CD8-positive, alpha-beta memory T cell (primary cell): ENCODE measurements at regions not wholly inside any gene's neighbourhood (a gene's known extent, or its start where the extent isn't known, plus 50 kb on each side); places are given as distances from the start of the nearest gene placed in this dataset.

Experiments used
- CTCF ChIA-PET: fragments of 350-600 bp; sonication (Branson Sonifier 250); formaldehyde crosslinking; loops from one replicate; lab custom pipeline; 2021; ENCODE audit warnings: antibody characterized with exemption; lab: Charles Lee
- POLR2A ChIA-PET: fragments of 350-600 bp; sonication (Branson Sonifier 250); formaldehyde crosslinking; loops from one replicate; lab custom pipeline; 2021; ENCODE audit warnings: antibody characterized with exemption; lab: Charles Lee
- DNase-seq, 5 donors: peaks; one replicate each; pipeline versions ENCODE4 v3.0.0 to v3.0.0-alpha.2; 2020 to 2022; ENCODE audit warnings: mixed read lengths in 1 of 5
- H3K27ac ChIP-seq: one replicate; pipeline ENCODE4 v1.7.0; 2013; ENCODE audit warnings: low read depth, mild to moderate bottlenecking, low read length, moderate library complexity
- H3K27me3 ChIP-seq: 2 replicates; pipeline ENCODE4 v1.7.0; 2013; ENCODE audit warnings: low read length, mild to moderate bottlenecking; ENCODE audit not compliant: insufficient read depth, poor library complexity, severe bottlenecking
- H3K36me3 ChIP-seq: 2 replicates; pipeline ENCODE4 v1.7.0; 2013; ENCODE audit warnings: mild to moderate bottlenecking, low read length, moderate library complexity; ENCODE audit not compliant: insufficient read depth
- H3K4me1 ChIP-seq: 2 replicates; pipeline ENCODE4 v1.7.0; 2013; ENCODE audit warnings: mild to moderate bottlenecking, low read length, moderate library complexity; ENCODE audit not compliant: insufficient read depth
- H3K4me3 ChIP-seq: 2 replicates; pipeline ENCODE4 v1.7.0; 2013; ENCODE audit warnings: mild to moderate bottlenecking, low read length
- H3K9me3 ChIP-seq: 2 replicates; pipeline ENCODE4 v1.7.0; 2013; ENCODE audit warnings: mild to moderate bottlenecking, low read length
- H3K27ac Mint-ChIP-seq, 8 donors: one replicate each; pipeline ENCODE4 v1.8.0; 2020 to 2021; ENCODE audit warnings: mixed read lengths in 8 of 8, mild to moderate bottlenecking in 6 of 8, inconsistent platforms in 3 of 8, moderate library complexity in 3 of 8
- H3K27me3 Mint-ChIP-seq, 2 donors: one replicate each; pipeline ENCODE4 v1.8.0; 2020 to 2021; ENCODE audit warnings: mixed read lengths in 2 of 2, mild to moderate bottlenecking in 1 of 2, moderate library complexity in 1 of 2
- H3K36me3 Mint-ChIP-seq, 3 donors: one replicate each; pipeline ENCODE4 v1.8.0; 2020 to 2021; ENCODE audit warnings: mixed read lengths in 3 of 3, inconsistent platforms in 1 of 3, mild to moderate bottlenecking in 1 of 3
- H3K4me1 Mint-ChIP-seq, 3 donors: one replicate each; pipeline ENCODE4 v1.8.0; 2020 to 2021; ENCODE audit warnings: mixed read lengths in 3 of 3, inconsistent platforms in 1 of 3, mild to moderate bottlenecking in 1 of 3
- H3K4me3 Mint-ChIP-seq, 7 donors: one replicate each; pipeline ENCODE4 v1.8.0; 2020 to 2021; ENCODE audit warnings: mixed read lengths in 7 of 7, mild to moderate bottlenecking in 6 of 7, moderate library complexity in 4 of 7, inconsistent platforms in 2 of 7
- H3K9me3 Mint-ChIP-seq, 5 donors: one replicate each; pipeline ENCODE4 v1.8.0; 2020 to 2022; ENCODE audit warnings: mixed read lengths in 5 of 5, mild to moderate bottlenecking in 3 of 5, moderate library complexity in 2 of 5, inconsistent platforms in 1 of 5

DNA sequence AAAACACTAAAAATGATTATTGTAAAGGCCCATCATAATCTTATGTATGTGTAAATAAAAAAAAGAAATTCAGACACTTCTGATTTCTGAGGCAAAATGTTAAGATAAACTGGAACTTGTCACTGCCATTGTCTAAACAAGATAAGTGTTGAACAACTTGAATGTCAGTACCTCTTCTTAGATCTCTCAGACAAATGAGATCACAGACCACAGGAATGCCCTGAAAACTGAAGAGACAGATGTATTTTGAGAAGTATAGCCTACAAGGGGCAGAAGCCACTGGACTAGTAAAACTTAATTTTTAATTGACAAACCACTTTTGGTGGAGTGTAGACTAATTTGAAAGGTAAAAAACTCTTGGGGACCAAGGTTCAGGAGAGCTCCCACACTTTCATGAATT lies 375.5 kb upstream of the SLITRK5 start:
- POLR2A ChIA-PET: no interaction called here
- Histone ChIP-seq H3K27me3 (no peaks in the 10 kb centered on the region), H3K4me1 (no peaks in the 10 kb centered on the region), H3K27ac (no peak overlapping the region), H3K36me3 (no peaks in the 10 kb centered on the region), H3K9me3 (no peaks in the 10 kb centered on the region), H3K4me3 (no peak overlapping the region)
- Mint-ChIP-seq H3K4me1 (no peaks in the 10 kb centered on the region), H3K27ac (no peak overlapping the region), H3K27me3 (no peaks in the 10 kb centered on the region), H3K9me3 (peaks cover 0 to 11% (median 9%) of the 10 kb centered on the region in 5 donors), H3K4me3 (no peak overlapping the region), H3K36me3 (no peaks in the 10 kb centered on the region)
- CTCF ChIA-PET: no interaction called here
- DNase-seq: no peak

DNA sequence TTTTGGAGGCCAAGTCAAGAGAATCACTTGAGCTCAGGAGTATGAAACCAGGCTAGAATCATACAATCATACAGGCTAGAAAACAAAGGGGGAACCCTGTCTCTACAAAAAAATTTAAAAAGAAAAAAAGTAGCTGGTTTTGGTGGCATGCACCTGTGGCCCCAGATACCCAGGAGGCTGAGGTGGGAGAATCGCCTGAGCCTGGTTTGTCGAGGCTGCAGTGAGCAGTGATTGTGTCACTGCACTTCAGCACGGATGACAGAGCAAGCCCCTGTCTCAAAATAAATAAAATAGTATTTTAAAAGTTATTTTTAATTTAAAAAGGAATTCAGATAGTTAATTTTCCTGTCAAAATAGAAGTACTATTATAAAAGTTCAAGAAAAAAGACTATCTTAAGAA lies 369.1 kb upstream of the SLITRK5 start:
- Histone ChIP-seq H3K27ac (no peak overlapping the region), H3K9me3 (no peaks in the 10 kb centered on the region), H3K27me3 (no peaks in the 10 kb centered on the region), H3K4me1 (no peaks in the 10 kb centered on the region), H3K4me3 (no peak overlapping the region), H3K36me3 (no peaks in the 10 kb centered on the region)
- no peak for DNase-seq
- Mint-ChIP-seq H3K27me3 (no peaks in the 10 kb centered on the region), H3K4me1 (no peaks in the 10 kb centered on the region), H3K36me3 (no peaks in the 10 kb centered on the region), H3K9me3 (peaks cover 0 to 14% (median 2%) of the 10 kb centered on the region in 5 donors), H3K27ac (no peak overlapping the region), H3K4me3 (no peak overlapping the region)
- POLR2A ChIA-PET: no interaction called here
- CTCF ChIA-PET: no interaction called here

DNA sequence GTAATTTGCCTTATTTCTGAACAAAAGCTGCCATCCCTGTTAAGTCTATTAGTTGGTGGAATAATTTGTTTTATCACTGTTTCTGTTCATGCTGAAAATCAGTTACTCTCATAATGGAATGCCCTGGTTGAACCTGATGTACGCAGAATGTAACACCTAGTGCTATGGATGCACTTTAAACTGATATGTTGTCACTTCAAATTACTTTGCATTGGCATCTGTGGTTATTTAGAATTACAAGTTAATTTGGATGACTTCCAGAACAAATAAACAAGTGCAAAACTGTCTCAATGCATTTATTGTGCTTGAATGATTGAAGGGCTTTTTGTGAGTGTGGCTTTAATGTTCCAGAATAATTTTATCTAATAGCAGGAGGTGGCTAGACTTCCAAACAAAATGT lies 368.2 kb upstream of the SLITRK5 start:
- no peaks in the 10 kb centered on the region for H3K4me1 Mint-ChIP-seq
- no peak for DNase-seq
- Histone ChIP-seq H3K27ac (no peak overlapping the region), H3K4me1 (no peaks in the 10 kb centered on the region), H3K36me3 (no peaks in the 10 kb centered on the region), H3K27me3 (no peaks in the 10 kb centered on the region), H3K9me3 (no peaks in the 10 kb centered on the region), H3K4me3 (no peak overlapping the region)
- H3K27me3 Mint-ChIP-seq: no peaks in the 10 kb centered on the region
- H3K9me3 Mint-ChIP-seq: peaks cover 0 to 14% (median 4%) of the 10 kb centered on the region in 5 donors
- H3K27ac Mint-ChIP-seq: no peak overlapping the region
- H3K36me3 Mint-ChIP-seq: no peaks in the 10 kb centered on the region
- POLR2A ChIA-PET: no interaction called here
- CTCF ChIA-PET: no interaction called here
- H3K4me3 Mint-ChIP-seq: no peak overlapping the region

DNA sequence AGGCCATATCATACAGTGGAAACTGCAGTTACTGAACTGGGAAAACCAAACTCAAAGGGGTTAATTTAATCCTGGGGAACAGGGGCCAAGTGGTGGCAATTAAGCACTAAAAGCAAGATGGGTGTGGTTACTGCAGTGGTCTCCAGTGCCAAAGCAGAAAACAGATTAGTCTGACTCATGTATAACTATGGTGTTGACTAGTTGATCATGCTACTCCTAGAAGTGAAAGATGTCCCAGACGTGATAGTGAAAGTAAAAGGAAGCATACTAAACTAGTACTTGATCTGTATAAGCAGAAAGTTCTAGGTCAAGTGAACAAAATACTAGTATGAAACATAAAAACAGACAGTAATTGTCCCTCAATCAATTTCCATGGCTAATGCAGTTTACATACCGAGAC lies 360.0 kb upstream of the SLITRK5 start:
- Mint-ChIP-seq H3K9me3 (peaks cover 0 to 17% (median 2%) of the 10 kb centered on the region in 5 donors), H3K27me3 (no peaks in the 10 kb centered on the region), H3K36me3 (no peaks in the 10 kb centered on the region), H3K27ac (no peak overlapping the region), H3K4me1 (no peaks in the 10 kb centered on the region), H3K4me3 (no peak overlapping the region)
- no peak for DNase-seq
- Histone ChIP-seq H3K27ac (no peak overlapping the region), H3K27me3 (no peaks in the 10 kb centered on the region), H3K9me3 (no peaks in the 10 kb centered on the region), H3K4me1 (no peaks in the 10 kb centered on the region), H3K36me3 (no peaks in the 10 kb centered on the region), H3K4me3 (no peak overlapping the region)
- POLR2A ChIA-PET: no interaction called here
- CTCF ChIA-PET: no interaction called here

DNA sequence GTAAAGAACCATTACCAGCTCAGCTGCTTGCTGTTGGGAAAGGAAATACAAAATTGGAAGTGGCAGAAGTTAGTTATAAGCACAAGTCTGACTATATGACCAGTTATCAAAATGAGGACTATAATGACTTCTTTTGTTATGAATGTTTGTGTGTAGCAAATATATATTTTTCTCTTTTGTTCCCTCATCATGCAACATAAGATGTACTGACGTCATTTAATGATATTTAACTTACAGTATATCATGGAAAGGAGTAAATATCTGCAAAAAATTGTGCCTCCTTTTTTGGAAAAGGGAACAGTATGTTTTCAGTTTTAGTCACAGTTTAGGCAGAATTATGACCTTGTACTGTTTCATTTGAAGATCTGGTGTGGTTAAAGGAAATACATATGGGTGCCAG lies 356.3 kb upstream of the SLITRK5 start:
- no peaks in the 10 kb centered on the region for H3K36me3 Mint-ChIP-seq
- peaks cover 0 to 20% (median 0%) of the 10 kb centered on the region in 5 donors for H3K9me3 Mint-ChIP-seq
- CTCF ChIA-PET: no interaction called here
- H3K4me1 Mint-ChIP-seq: no peaks in the 10 kb centered on the region
- Histone ChIP-seq H3K4me1 (no peaks in the 10 kb centered on the region), H3K36me3 (no peaks in the 10 kb centered on the region), H3K27me3 (no peaks in the 10 kb centered on the region), H3K27ac (no peak overlapping the region), H3K9me3 (no peaks in the 10 kb centered on the region), H3K4me3 (no peak overlapping the region)
- H3K4me3 Mint-ChIP-seq: no peak overlapping the region
- POLR2A ChIA-PET: no interaction called here
- no peak for DNase-seq
- H3K27ac Mint-ChIP-seq: no peak overlapping the region
- no peaks in the 10 kb centered on the region for H3K27me3 Mint-ChIP-seq

DNA sequence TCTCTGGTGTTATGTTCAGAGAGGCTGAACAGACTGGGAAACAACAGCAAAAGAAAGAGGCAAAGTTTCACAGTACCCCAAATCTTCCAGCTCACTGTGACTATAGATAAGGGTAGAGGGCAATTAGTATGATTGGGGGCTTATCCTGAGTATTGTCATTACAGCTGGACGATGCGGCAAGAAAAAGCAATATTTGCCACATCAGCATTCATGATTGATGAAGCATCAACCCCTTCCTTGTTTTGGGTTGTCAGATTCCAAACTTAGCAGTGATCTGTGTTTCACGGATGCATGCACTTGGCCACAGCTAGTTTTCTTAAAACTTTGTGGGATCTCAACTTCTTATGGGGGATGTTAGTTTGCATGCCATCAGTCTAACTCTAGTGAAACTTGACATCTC lies 348.8 kb upstream of the SLITRK5 start:
- DNase-seq: no peak
- H3K4me3 Mint-ChIP-seq: no peak overlapping the region
- Histone ChIP-seq H3K36me3 (no peaks in the 10 kb centered on the region), H3K9me3 (no peaks in the 10 kb centered on the region), H3K27me3 (no peaks in the 10 kb centered on the region), H3K4me3 (no peak overlapping the region), H3K27ac (no peak overlapping the region), H3K4me1 (no peaks in the 10 kb centered on the region)
- no peak overlapping the region for H3K27ac Mint-ChIP-seq
- H3K36me3 Mint-ChIP-seq: no peaks in the 10 kb centered on the region
- CTCF ChIA-PET: no interaction called here
- peaks cover 0 to 14% (median 4%) of the 10 kb centered on the region in 5 donors for H3K9me3 Mint-ChIP-seq
- H3K4me1 Mint-ChIP-seq: no peaks in the 10 kb centered on the region
- H3K27me3 Mint-ChIP-seq: no peaks in the 10 kb centered on the region
- POLR2A ChIA-PET: no interaction called here

DNA sequence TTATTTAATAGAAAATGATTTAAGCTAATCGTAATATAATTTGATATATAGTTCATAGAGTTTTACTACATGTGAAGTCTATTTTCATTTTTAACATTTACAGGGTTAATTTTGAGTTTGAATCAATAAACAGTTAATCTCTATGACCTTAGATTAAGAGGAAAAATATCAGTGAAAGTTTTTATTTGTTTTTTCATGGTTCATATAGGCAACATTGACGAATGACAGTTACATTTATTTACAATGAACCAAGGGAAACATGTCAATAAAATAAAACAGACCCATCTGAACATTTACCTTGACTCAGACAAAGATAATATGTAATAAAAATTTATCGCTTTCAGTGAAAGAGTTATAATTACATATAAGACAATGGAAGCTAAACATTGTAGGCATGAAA lies 346.6 kb upstream of the SLITRK5 start:
- no peaks in the 10 kb centered on the region for H3K4me1 ChIP-seq
- POLR2A ChIA-PET: no interaction called here
- peaks cover 0 to 15% (median 4%) of the 10 kb centered on the region in 5 donors for H3K9me3 Mint-ChIP-seq
- H3K27ac Mint-ChIP-seq: no peak overlapping the region
- no peak overlapping the region for H3K4me3 ChIP-seq
- no peak for DNase-seq
- no peaks in the 10 kb centered on the region for H3K27me3 Mint-ChIP-seq
- H3K36me3 ChIP-seq: no peaks in the 10 kb centered on the region
- H3K27ac ChIP-seq: no peak overlapping the region
- H3K4me1 Mint-ChIP-seq: no peaks in the 10 kb centered on the region
- CTCF ChIA-PET: no interaction called here
- no peaks in the 10 kb centered on the region for H3K36me3 Mint-ChIP-seq
- H3K27me3 ChIP-seq: no peaks in the 10 kb centered on the region
- no peak overlapping the region for H3K4me3 Mint-ChIP-seq
- no peaks in the 10 kb centered on the region for H3K9me3 ChIP-seq

DNA sequence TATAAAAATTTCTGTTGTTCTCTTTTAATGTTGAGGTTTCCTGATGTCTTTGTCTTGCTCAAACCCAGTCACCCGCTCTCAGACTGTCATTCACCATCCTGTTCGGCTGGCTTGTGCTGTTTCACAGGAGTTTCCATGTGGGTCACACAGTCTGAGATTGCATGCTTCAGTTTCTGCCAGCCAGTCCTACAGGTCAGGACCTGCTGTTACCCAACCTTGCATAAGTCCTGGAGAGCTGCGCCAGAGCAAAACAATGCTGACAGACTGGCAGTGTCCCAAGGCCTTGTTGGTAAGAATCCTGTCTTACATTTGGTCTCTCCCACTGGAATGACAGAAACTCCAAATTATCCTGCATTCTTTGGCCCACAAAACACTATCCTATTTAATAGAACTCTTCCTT lies 340.0 kb upstream of the SLITRK5 start:
- peaks cover 2 to 19% (median 6%) of the 10 kb centered on the region in 5 donors for H3K9me3 Mint-ChIP-seq
- H3K4me3 ChIP-seq: no peak overlapping the region
- no peaks in the 10 kb centered on the region for H3K36me3 ChIP-seq
- H3K27ac ChIP-seq: no peak overlapping the region
- DNase-seq: no peak
- H3K36me3 Mint-ChIP-seq: no peaks in the 10 kb centered on the region
- no peaks in the 10 kb centered on the region for H3K9me3 ChIP-seq
- no peaks in the 10 kb centered on the region for H3K27me3 ChIP-seq
- CTCF ChIA-PET: no interaction called here
- no peak overlapping the region for H3K27ac Mint-ChIP-seq
- POLR2A ChIA-PET: no interaction called here
- H3K4me3 Mint-ChIP-seq: no peak overlapping the region
- H3K4me1 ChIP-seq: no peaks in the 10 kb centered on the region
- H3K4me1 Mint-ChIP-seq: no peaks in the 10 kb centered on the region
- no peaks in the 10 kb centered on the region for H3K27me3 Mint-ChIP-seq

DNA sequence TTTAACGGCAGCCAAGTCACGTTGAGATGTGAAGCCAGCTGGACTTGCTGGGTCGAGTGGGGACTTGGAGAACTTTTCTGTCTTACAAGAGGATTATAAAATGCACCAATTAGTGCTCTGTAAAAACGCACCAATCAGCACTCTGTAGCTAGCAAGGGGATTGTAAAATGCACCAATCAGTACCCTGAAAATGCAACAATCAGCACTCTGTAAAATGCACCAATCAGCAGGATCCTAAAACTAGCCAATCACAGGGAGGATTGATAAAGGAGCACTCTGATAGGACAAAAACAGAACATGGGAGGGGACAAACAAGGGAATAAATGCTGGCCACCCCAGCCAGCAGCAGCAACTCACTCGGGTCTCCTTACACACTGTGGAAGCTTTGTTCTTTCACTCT lies 337.6 kb upstream of the SLITRK5 start:
- no peak overlapping the region for H3K27ac ChIP-seq
- ChIA-PET POLR2A (no interaction called here), CTCF (no interaction called here)
- Mint-ChIP-seq H3K4me3 (no peak overlapping the region), H3K27me3 (no peaks in the 10 kb centered on the region), H3K9me3 (peaks cover 2 to 14% (median 5%) of the 10 kb centered on the region in 5 donors), H3K4me1 (no peaks in the 10 kb centered on the region), H3K36me3 (no peaks in the 10 kb centered on the region), H3K27ac (no peak overlapping the region)
- no peaks in the 10 kb centered on the region for H3K27me3 ChIP-seq
- DNase-seq: no peak
- H3K4me1 ChIP-seq: no peaks in the 10 kb centered on the region
- no peaks in the 10 kb centered on the region for H3K9me3 ChIP-seq
- no peak overlapping the region for H3K4me3 ChIP-seq
- no peaks in the 10 kb centered on the region for H3K36me3 ChIP-seq
